H1 (cell line): ENCODE measurements at regions not wholly inside any gene's neighbourhood (a gene's known extent, or its start where the extent isn't known, plus 50 kb on each side); places are given as distances from the start of the nearest gene placed in this dataset.

Experiments
- CREB1 ChIP-seq: IDR thresholded peaks from 2 replicates; pipeline ENCODE4 v1.6.1; 2012; ENCODE audit warnings: inconsistent platforms
- GTF2F1 ChIP-seq: IDR thresholded peaks from 2 replicates; pipeline ENCODE4 v1.6.1; 2012; ENCODE audit warnings: low read depth, low read length, improper control_type of control experiment, borderline replicate concordance
- KDM4A ChIP-seq: IDR thresholded peaks from one replicate; pipeline ENCODE4 v1.7.1; 2012; ENCODE audit warnings: low read depth, mild to moderate bottlenecking, moderate library complexity, low read length, inconsistent platforms; ENCODE audit not compliant: severe bottlenecking
- PHF8 ChIP-seq: fragments of 200-600 bp; sonication (generic); conservative IDR thresholded peaks from 2 replicates; pipeline ENCODE4 v1.7.1; 2012; ENCODE audit warnings: low read depth, mild to moderate bottlenecking, inconsistent platforms, low read length, moderate library complexity
- SUZ12 ChIP-seq: fragments of 200-600 bp; sonication (generic); IDR thresholded peaks from 2 replicates; pipeline ENCODE4 v1.6.1; 2012; ENCODE audit warnings: mild to moderate bottlenecking, inconsistent platforms, low read length, moderate library complexity, mixed read lengths
- YY1 ChIP-seq: IDR thresholded peaks from 2 replicates; pipeline ENCODE4 v1.6.1; 2011; ENCODE audit warnings: low read depth, mild to moderate bottlenecking, low read length

DNA sequence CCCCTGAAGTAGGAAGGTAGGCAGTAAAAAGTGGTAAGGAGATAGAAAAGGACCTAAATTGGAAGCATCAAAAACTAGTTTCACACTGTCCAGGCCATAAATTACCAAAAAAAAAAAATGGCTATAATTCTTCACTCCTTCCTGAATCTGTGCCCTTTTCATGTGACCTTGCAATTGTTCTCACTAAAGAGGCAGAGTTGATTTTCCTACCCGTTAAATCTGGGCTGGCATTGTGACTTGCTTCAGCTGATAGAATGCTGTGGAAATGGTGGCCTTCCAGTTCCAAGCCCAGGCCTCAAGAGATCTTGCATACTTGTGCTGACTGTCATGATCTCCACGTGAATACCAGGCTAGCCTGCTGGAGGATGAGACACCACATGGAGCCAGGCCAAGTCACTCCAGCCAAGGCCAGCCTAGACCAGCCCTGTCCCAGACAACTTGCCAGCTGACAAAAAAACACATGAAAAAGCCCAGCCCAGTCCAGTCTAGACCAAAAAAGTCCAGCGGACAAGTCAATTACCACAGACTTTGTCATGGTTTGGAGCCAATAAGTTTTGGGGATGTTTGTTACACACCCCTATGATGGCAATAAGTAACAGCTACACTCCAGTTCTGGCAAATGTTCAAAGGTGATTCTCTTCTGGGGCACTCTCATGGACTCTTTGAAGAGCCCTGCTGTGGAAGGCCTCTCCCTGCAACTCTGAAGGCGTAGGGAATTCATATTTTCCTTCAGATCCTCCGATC lies 51.4 kb upstream of the NUP50 start (continued):
- TF ChIP-seq PHF8 (no peak), YY1 (no peak), KDM4A (no peak), GTF2F1 (no peak), CREB1 (no peak), SUZ12 (no peak)
